GM12878 (cell line): ENCODE measurements at regions not wholly inside any gene's neighbourhood (a gene's known extent, or its start where the extent isn't known, plus 50 kb on each side); places are given as distances from the start of the nearest gene placed in this dataset.

Source experiments
- ATAC-seq: fragments of 200-7000 bp; cut with Tn5 transposase; 3 replicates; pipeline ENCODE4 v1.9.1; 2020; ENCODE audit warnings: mild to moderate bottlenecking, moderate library complexity
- BruUV-seq: library from RNA; stranded (reverse); fragments of 400-500 nt; replicated peaks from 2 replicates; lab custom pipeline; 2021; lab: Mats Ljungman, UMichigan
- CTCF ChIA-PET: fragments of 300-600 bp; sonication (Branson Sonifier 250); formaldehyde crosslinking; extraction: SDS; loops from one replicate; lab custom pipeline; 2021; ENCODE audit warnings: inconsistent platforms; lab: Yijun Ruan, JAX
- POLR2A ChIA-PET: fragments of 350-600 bp; formaldehyde crosslinking; extraction: SDS; loops from one replicate; lab custom pipeline; 2021; ENCODE audit warnings: inconsistent platforms; lab: Charles Lee
- RAD21 ChIA-PET: fragments of 300-600 bp; sonication (Branson Sonifier 250); formaldehyde crosslinking; loops from one replicate; lab custom pipeline; 2023; ENCODE audit warnings: antibody characterized with exemption; ENCODE audit not compliant: unreplicated experiment; lab: Charles Lee
- SMC1A ChIA-PET: fragments of 300-600 bp; sonication (Branson Sonifier 250); formaldehyde crosslinking; loops from one replicate; lab custom pipeline; 2023; ENCODE audit not compliant: unreplicated experiment, uncharacterized antibody; lab: Charles Lee
- DNase-seq: peaks from one replicate; pipeline ENCODE4 v3.0.0-alpha.2; 2011; ENCODE audit warnings: low read depth, low spot score
- FAIRE-seq: peaks from 3 replicates; lab custom pipeline; 2011; peaks lifted over from hg19 to GRCh38; lab: Jason Lieb, UNC
- H2AFZ ChIP-seq: 2 replicates; pipeline ENCODE4 v1.6.0; 2011; ENCODE audit warnings: low read depth, low read length, control low read depth; ENCODE audit not compliant: control insufficient read depth
- H3K27ac ChIP-seq: 2 replicates; pipeline ENCODE4 v1.5.1; 2011; ENCODE audit warnings: control low read depth; ENCODE audit not compliant: control insufficient read depth, insufficient read depth
- H3K27me3 ChIP-seq, 2 experiments: replicated peaks in 1 of 2; 2 replicates each; pipeline versions ENCODE4 v1.6.0 to v1.6.1; 2011; ENCODE audit warnings: low read length in 1 of 2; ENCODE audit not compliant: control insufficient read depth in 2 of 2, insufficient read depth in 2 of 2
- H3K36me3 ChIP-seq, 2 experiments: 2 replicates each; pipeline ENCODE4 v1.5.1; 2011; ENCODE audit warnings: low read length in 1 of 2; ENCODE audit not compliant: control insufficient read depth in 2 of 2, insufficient read depth in 2 of 2
- H3K4me1 ChIP-seq: 2 replicates; pipeline ENCODE4 v1.6.1; 2011; ENCODE audit warnings: mild to moderate bottlenecking, low read length, moderate library complexity, mixed read lengths; ENCODE audit not compliant: control insufficient read depth, insufficient read depth
- H3K4me2 ChIP-seq: 2 replicates; pipeline ENCODE4 v1.6.0; 2011; ENCODE audit warnings: control low read depth; ENCODE audit not compliant: control insufficient read depth, insufficient read depth
- H3K4me3 ChIP-seq: fragments of 200-600 bp; sonication (generic); 2 replicates; pipeline ENCODE4 v1.5.1; 2016
- H3K79me2 ChIP-seq: 2 replicates; pipeline ENCODE4 v1.6.0; 2011; ENCODE audit warnings: low read length; ENCODE audit not compliant: control insufficient read depth, insufficient read depth
- H3K9ac ChIP-seq: 2 replicates; pipeline ENCODE4 v1.8.0; 2011; ENCODE audit warnings: low read length, control low read depth, mixed read lengths; ENCODE audit not compliant: control insufficient read depth, insufficient read depth
- H3K9me3 ChIP-seq: replicated peaks from 3 replicates; pipeline ENCODE4 v1.5.1; 2011; ENCODE audit warnings: mild to moderate bottlenecking, low read length; ENCODE audit not compliant: control insufficient read depth, insufficient read depth
- H4K20me1 ChIP-seq: 2 replicates; pipeline ENCODE4 v1.6.0; 2011; ENCODE audit not compliant: control insufficient read depth, insufficient read depth
- DPF2 ChIP-seq: fragments of 450-650 bp; IDR thresholded peaks from 2 replicates; pipeline ENCODE4 v1.6.1; 2017; ENCODE audit warnings: mild to moderate bottlenecking
- ELK1 ChIP-seq: IDR thresholded peaks from 2 replicates; pipeline ENCODE4 v1.6.1; 2012; ENCODE audit warnings: low read depth, low read length, improper control_type of control experiment
- HDGF ChIP-seq: fragments of 450-650 bp; IDR thresholded peaks from 2 replicates; pipeline ENCODE4 v1.6.1; 2016; ENCODE audit warnings: antibody characterized with exemption
- PBX3 ChIP-seq: IDR thresholded peaks from 2 replicates; pipeline ENCODE4 v1.6.1; 2011; ENCODE audit warnings: mild to moderate bottlenecking, low read depth, low read length, moderate library complexity; ENCODE audit not compliant: insufficient replicate concordance
- TCF3 ChIP-seq: IDR thresholded peaks from 2 replicates; pipeline ENCODE4 v1.6.1; 2012; ENCODE audit warnings: low read depth, mild to moderate bottlenecking, low read length, borderline replicate concordance; ENCODE audit not compliant: insufficient read depth
- USF2 ChIP-seq: IDR thresholded peaks from 2 replicates; pipeline ENCODE4 v1.6.1; 2011; ENCODE audit warnings: low read depth, low read length, improper control_type of control experiment, borderline replicate concordance
- WGBS: methylation state at CpG from one replicate; pipeline ENCODE4 v1.1.6; 2016; ENCODE audit warnings: low lambda C conversion rate; ENCODE audit not compliant: insufficient replicate concordance, insufficient coverage; ENCODE audit errors: missing lambda C conversion rate; 5-methylcytosine and 5-hydroxymethylcytosine counted together
- in situ Hi-C: fragments of 300-500 bp; cut with MboI; formaldehyde crosslinking; loops from 9 replicates; pipeline ENCODE4 v1.14.3; 2018; ENCODE audit warnings: mixed read lengths
- intact Hi-C: fragments of 100-400 bp; cut with micrococcal nuclease; formaldehyde crosslinking; loops from one replicate; pipeline ENCODE4 v1.14.2; 2022; ENCODE audit not compliant: unreplicated experiment

- DNase-seq, result no peak
- TF ChIP-seq HDGF, result no peak
- no peak for TF ChIP-seq ELK1
- no peak for TF ChIP-seq PBX3
- no peak for TF ChIP-seq TCF3
- TF ChIP-seq DPF2, result no peak
- TF ChIP-seq USF2, result no peak
- TF ChIP-seq, all 136 proteins: peak for 0
- intact Hi-C loops (no loop called here), in situ Hi-C loops (no loop called here)
- no TSS peak for BruUV-seq
- Histone ChIP-seq H3K79me2 (no peaks in the 10 kb centered on the region), H4K20me1 (no peaks in the 10 kb centered on the region), H3K4me3 (no peak overlapping the region), H3K9me3 (no peaks in the 10 kb centered on the region), H2AFZ (no peak overlapping the region), H3K27ac (no peak overlapping the region), H3K27me3 (no peaks in the 10 kb centered on the region), H3K4me2 (no peak overlapping the region), H3K4me1 (no peaks in the 10 kb centered on the region), H3K36me3 (no peaks in the 10 kb centered on the region), H3K9ac (no peak overlapping the region)
- FAIRE-seq (no peak), ATAC-seq (no peak)
- ChIA-PET CTCF (no interaction called here), RAD21 (no interaction called here), SMC1A (no interaction called here), POLR2A (no interaction called here)
- WGBS, result 14% methylated on average over 3 of the region's 3 CpGs
Measured at GRCh38 chr10:118499186-118499585, 96.3 kb downstream of the PRLHR start.
